Activated CD4-positive, alpha-beta T cell treated with anti-CD3 and anti-CD28 coated beads for 4 hours (primary cell): ENCODE measurements at regions not wholly inside any gene's neighbourhood (a gene's known extent, or its start where the extent isn't known, plus 50 kb on each side); places are given as distances from the start of the nearest gene placed in this dataset.
"Not testable (repeated sequence)": the region's sequence is repeated elsewhere in the genome, so short reads cannot be mapped to it uniquely, and the experiment has no call there.

Source experiments
- DNase-seq, 2 donors: peaks; one replicate each; pipeline ENCODE4 v3.0.0-alpha.2; 2020

- DNase-seq, result no peak
These were observed 496.9 kb downstream of the TMA16 start for GRCh38 chr4:163991298-163991865.

GRCh38 chr4:164009435-164009834 is 514.9 kb downstream of the TMA16 start:
- no peak for DNase-seq

- no peak for DNase-seq
These were observed 517.3 kb downstream of the TMA16 start for GRCh38 chr4:164011791-164012190.

GRCh38 chr4:164012396-164013027 is 518.0 kb downstream of the TMA16 start:
- peak; percentile 1 to 6 for DNase-seq

GRCh38 chr4:164021947-164022346 is 527.5 kb downstream of the TMA16 start:
- DNase-seq, result no peak

GRCh38 chr4:164023214-164023613 is 528.7 kb downstream of the TMA16 start:
- DNase-seq, result no peak

GRCh38 chr4:164027805-164028204 is 533.3 kb downstream of the TMA16 start:
- DNase-seq, result no peak

- DNase-seq, result no peak
These were observed 545.0 kb downstream of the TMA16 start for GRCh38 chr4:164039482-164039881.

- DNase-seq, result no peak
These were observed 562.1 kb downstream of the TMA16 start for GRCh38 chr4:164056426-164057142.

- no peak for DNase-seq
These were observed 564.4 kb downstream of the TMA16 start for GRCh38 chr4:164058776-164059445.

GRCh38 chr4:164060456-164060855 is 566.0 kb downstream of the TMA16 start:
- no peak for DNase-seq

- no peak for DNase-seq
These were observed 573.9 kb downstream of the TMA16 start for GRCh38 chr4:164068392-164068791.

- DNase-seq, result no peak
These were observed 576.1 kb downstream of the TMA16 start for GRCh38 chr4:164070625-164071024.

GRCh38 chr4:164081371-164081770 is 586.9 kb downstream of the TMA16 start:
- DNase-seq, result no peak

GRCh38 chr4:164081801-164082200 is 587.3 kb downstream of the TMA16 start:
- no peak for DNase-seq

GRCh38 chr4:164087733-164088132 is 593.2 kb downstream of the TMA16 start:
- DNase-seq, result no peak

- no peak for DNase-seq
These were observed 601.0 kb downstream of the TMA16 start for GRCh38 chr4:164095313-164096110.

GRCh38 chr4:164096766-164097518 is 602.5 kb downstream of the TMA16 start:
- DNase-seq, result no peak

- DNase-seq, result not testable (repeated sequence)
These were observed 606.4 kb downstream of the TMA16 start for GRCh38 chr4:164100741-164101365.

- DNase-seq, result no peak
These were observed 614.5 kb downstream of the TMA16 start for GRCh38 chr4:164108971-164109370.

GRCh38 chr4:164109503-164109902 is 615.0 kb downstream of the TMA16 start:
- no peak for DNase-seq

GRCh38 chr4:164115236-164115635 is 620.7 kb downstream of the TMA16 start:
- no peak for DNase-seq
